ENCODE measurements at regions not wholly inside any gene's neighbourhood (a gene's known extent, or its start where the extent isn't known, plus 50 kb on each side); places are given as distances from the start of the nearest gene placed in this dataset.
A peak's percentile ranks its signal among the peaks of the same experiment; 100 is the strongest.
"Not testable (repeated sequence)": the region's sequence is repeated elsewhere in the genome, so short reads cannot be mapped to it uniquely, and the experiment has no call there.

DNA sequence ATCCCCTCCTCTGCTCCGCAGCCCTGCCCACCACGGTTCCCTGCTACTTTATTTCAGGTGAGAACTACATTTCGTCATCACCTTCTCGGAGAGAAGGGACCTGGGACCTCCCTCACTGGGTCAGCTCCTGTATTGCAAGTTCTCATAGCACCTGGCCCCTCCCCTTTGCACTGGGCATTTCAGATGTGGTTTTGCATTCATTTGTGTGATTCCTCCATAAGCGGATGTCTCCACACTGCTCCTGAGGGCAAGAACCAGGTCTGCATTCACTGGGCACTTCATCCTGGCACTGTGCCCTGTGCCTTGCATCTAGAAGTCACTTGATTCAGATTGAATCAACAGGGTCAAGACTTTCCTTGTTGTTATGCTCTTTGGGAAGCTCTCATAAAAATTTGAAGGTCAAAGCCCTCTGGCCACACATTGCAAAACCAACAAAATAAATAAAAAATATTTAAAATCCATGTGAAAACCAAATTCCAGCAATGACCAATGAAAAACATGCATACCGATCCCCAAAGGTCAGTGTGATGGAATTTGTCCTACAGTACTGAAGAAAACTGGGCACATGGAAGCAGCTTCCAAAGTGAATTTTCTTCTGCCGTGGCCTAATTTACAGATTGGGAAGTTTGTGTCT is 89.1 kb upstream of the F13A1 start:
- intact Hi-C loops (cut with DNase I) = no loop called here
- ATAC-seq (ENCODE audit: poor library complexity) = no peak
- DNase-seq = peak; percentile 44

- peak; percentile 41 for DNase-seq
- intact Hi-C loops (cut with DNase I) = no loop called here
- ATAC-seq (ENCODE audit: poor library complexity) = peak; percentile 88
Observed at GRCh38 chr6:6411115-6411514, 90.7 kb upstream of the F13A1 start.

DNA sequence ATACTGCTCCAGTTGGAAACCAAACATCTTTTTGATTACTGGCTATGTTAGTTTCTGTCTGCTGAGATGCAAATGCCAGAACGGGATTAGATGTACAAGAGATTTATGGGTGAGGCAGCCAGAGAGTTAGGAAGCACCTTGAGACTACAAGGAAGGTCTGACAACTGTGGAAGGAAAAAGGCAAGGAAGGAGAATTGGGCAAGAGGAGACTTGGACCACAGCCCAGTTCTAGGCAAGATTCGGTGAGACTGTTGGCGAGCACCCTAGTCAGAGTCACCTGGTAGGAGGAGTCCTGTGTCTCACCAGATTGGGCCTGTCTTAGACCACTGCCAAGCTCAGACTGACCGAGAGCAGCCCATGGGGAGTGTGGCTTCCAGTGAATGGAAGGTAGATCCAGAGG is 91.8 kb upstream of the F13A1 start:
- no peak for DNase-seq
- intact Hi-C loops (cut with DNase I) = no loop called here
- ATAC-seq (ENCODE audit: poor library complexity) = peak; percentile 18

GRCh38 chr6:6412700-6413099 is 92.2 kb upstream of the F13A1 start:
- ATAC-seq (ENCODE audit: poor library complexity) (no peak), DNase-seq (no peak)
- intact Hi-C loops (cut with DNase I) = no loop called here

- intact Hi-C loops (cut with DNase I) = no loop called here
- ATAC-seq (ENCODE audit: poor library complexity) (no peak), DNase-seq (no peak)
Observed at GRCh38 chr6:6414931-6415330, 94.5 kb upstream of the F13A1 start.

GRCh38 chr6:6417475-6417874 is 97.0 kb upstream of the F13A1 start:
- intact Hi-C loops (cut with DNase I) = no loop called here
- ATAC-seq (ENCODE audit: poor library complexity) (no peak), DNase-seq (no peak)

GRCh38 chr6:6418421-6418820 is 98.0 kb upstream of the F13A1 start:
- DNase-seq (no peak), ATAC-seq (ENCODE audit: poor library complexity) (no peak)
- intact Hi-C loops (cut with DNase I) = no loop called here

DNA sequence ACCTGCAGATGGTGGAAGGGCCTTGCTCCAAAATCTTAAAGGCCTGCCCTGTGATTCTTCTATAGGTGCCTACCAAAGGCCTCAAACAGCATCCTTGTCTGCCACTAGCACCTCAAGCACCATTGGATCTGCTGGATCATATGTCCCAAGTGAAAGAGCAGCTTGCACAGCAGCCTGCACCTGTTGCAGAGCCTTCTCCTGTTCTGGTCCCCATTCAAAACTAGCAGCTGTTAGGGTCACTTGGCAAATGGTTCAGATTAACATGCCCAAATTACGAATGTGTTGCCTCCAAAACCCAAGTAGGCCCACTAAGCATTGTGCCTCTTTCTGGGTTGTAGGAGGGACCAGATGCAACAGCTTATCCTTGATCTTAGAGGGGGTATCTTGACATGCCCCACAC is 99.6 kb upstream of the F13A1 start:
- ATAC-seq (ENCODE audit: poor library complexity) (no peak), DNase-seq (no peak)
- intact Hi-C loops (cut with DNase I) = no loop called here

GRCh38 chr6:6434151-6434550 is 113.7 kb upstream of the F13A1 start:
- no peak for DNase-seq
- intact Hi-C loops (cut with DNase I) = no loop called here
- no peak for ATAC-seq (ENCODE audit: poor library complexity)

DNA sequence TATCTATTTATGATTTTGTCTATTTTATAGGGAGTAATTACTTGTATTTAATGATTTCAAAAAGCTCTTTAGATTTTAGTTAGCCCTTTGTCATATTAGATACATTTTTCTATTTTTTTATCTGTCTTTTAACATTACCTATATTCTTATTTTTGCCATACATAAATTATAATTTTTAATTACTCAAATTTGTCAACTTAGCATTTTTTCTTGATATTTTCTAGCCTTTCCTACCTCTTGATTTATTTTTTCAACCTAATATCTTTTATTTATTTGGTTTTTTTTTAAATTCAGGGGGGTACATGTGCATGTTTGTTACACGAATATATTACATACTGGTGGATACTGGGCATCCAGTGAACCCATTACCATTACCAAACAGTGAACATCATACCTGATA is 114.3 kb upstream of the F13A1 start:
- intact Hi-C loops (cut with DNase I) = no loop called here
- DNase-seq (no peak), ATAC-seq (ENCODE audit: poor library complexity) (no peak)

DNA sequence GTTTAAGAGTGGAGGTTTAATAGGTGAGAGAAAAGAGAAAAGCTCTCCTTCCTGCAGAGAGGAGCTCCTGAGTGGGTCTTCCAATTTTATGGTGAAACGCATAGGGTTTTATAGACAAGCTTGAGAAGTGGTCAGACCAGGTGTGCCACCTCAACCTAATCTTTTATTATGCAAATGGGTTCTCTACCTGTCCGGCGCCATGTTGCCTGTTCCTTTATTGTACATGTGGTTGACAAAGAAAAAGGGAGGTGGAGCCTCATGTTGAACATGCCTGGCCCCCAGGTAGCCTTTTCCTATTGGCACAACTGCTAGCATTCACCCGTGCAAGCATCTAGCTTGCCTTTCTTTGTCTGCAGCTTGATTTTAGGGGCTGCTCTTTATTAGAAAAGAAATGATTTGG is 115.9 kb upstream of the F13A1 start:
- ATAC-seq (ENCODE audit: poor library complexity) (no peak), DNase-seq (no peak)
- intact Hi-C loops (cut with DNase I) = no loop called here

- intact Hi-C loops (cut with DNase I) = no loop called here
- ATAC-seq (ENCODE audit: poor library complexity) = no peak
- DNase-seq = no peak
Observed at GRCh38 chr6:6436946-6437345, 116.5 kb upstream of the F13A1 start.

DNA sequence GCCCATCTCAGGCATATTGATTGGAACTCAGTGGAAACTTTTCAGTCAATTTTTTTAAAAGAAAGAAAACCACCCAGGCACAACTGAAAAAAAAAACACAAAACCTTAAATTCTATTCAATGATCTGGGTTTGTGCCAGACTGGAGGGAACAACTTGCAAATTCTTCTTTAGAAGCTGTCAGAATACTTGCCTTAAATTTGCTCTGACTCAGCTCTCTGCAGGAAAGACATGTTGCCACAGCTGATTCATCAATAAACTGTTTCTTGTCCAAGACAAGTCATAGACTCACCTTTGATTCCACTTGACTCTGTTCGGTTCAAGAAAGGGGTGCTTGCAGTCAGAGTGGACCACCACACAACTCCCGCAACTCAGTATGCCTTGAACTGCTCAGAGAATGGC is 117.8 kb upstream of the F13A1 start:
- intact Hi-C loops (cut with DNase I) = no loop called here
- ATAC-seq (ENCODE audit: poor library complexity) (no peak), DNase-seq (no peak)

DNA sequence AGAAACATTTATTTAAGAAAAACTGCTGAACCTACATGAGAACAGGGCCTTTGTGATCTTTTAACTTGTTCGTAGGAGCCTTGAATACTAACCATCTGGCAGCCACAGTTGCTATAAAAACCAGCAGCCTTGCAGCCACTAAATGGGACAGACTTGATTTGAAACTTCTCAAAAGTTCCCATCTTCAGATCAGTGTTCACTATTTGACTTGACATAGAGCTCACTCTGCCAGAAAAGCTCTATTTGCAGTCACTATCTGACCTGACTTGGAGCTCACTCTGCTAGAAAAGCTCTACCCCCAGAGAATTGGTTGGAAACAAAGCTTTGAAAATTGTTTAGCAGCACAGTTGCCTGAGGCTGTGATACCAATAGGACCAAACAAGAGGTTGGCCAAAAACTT is 119.3 kb upstream of the F13A1 start:
- ATAC-seq (ENCODE audit: poor library complexity) = no peak
- intact Hi-C loops (cut with DNase I) = no loop called here
- DNase-seq = no peak

DNA sequence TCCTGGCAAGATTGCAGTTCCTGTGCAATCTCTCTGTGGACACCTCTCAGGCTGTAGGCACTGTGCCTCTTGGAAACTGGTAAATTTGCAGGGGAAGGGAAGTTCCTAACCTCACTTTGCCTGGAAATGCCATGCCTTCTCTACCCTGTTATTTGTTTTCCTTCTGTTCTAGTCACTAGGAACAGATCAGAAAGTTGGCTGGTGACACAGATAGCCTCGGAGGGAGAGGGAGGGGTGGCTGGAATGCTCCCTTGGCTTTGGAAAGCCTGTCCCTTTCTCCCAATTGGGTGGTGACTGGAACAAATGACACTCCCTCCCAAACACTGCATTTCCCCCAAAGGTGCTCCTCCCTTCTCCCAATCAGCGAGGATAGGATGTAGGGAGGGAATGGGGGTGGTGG is 131.5 kb upstream of the F13A1 start:
- DNase-seq (peak; percentile 47), ATAC-seq (ENCODE audit: poor library complexity) (peak; percentile 93)
- intact Hi-C loops (cut with DNase I) = no loop called here

GRCh38 chr6:6453186-6453585 is 132.7 kb upstream of the F13A1 start:
- ATAC-seq (ENCODE audit: poor library complexity) = peak; percentile 57
- no peak for DNase-seq
- intact Hi-C loops (cut with DNase I) = no loop called here

DNA sequence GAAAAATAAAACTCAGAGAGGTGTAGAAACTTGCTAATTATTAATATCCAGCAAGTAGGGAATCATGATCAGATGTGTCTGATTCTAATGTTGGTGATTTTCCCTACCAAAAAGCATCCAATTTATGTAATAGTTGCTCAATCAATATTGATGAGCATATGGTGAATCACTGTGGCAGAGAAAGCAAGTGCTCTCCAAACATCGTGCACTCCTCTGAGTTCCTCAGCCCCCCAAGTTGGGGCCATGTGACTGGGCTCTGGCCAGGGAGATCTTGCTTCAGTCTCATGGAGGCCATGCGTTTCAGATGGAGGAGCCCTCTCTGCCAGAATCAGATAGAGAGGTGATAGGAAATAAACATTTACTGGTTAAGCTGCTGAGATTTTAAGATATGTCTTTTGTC is 133.2 kb upstream of the LY86 start:
- ATAC-seq (ENCODE audit: poor library complexity) (no peak), DNase-seq (no peak)
- intact Hi-C loops (cut with DNase I) = no loop called here

GRCh38 chr6:6458172-6458571 is 130.3 kb upstream of the LY86 start:
- intact Hi-C loops (cut with DNase I) = no loop called here
- no peak for ATAC-seq (ENCODE audit: poor library complexity)
- no peak for DNase-seq

GRCh38 chr6:6459963-6460362 is 128.6 kb upstream of the LY86 start:
- DNase-seq; ATAC-seq (ENCODE audit: poor library complexity); intact Hi-C loops (cut with DNase I): not testable (repeated sequence)

DNA sequence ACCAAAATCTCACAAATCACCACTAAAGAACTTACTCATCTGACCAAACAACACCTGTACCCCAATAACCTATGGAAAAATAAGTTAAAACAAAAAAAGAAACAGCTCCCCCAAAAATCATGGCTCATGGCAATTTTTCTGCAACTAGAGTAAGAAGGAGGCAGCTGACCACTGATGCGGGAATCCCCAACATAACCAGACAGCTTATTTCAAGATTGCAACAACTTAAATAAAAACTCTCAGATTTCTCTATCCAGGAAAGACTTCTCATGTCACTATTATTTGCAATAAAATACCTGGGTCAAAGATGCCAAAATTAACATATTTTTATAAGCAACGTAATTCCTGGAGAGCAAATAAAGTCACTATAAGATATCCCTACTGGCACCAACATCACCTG is 128.1 kb upstream of the LY86 start:
- DNase-seq = no peak
- no peak for ATAC-seq (ENCODE audit: poor library complexity)
- intact Hi-C loops (cut with DNase I) = no loop called here

GRCh38 chr6:6461138-6461537 is 127.4 kb upstream of the LY86 start:
- intact Hi-C loops (cut with DNase I) = no loop called here
- DNase-seq (no peak), ATAC-seq (ENCODE audit: poor library complexity) (no peak)

All from Right ventricle myocardium superior (tissue), 1 donor.